NOMO-1 (cell line): ENCODE measurements at regions not wholly inside any gene's neighbourhood (a gene's known extent, or its start where the extent isn't known, plus 50 kb on each side); places are given as distances from the start of the nearest gene placed in this dataset.
A peak's percentile ranks its signal among the peaks of the same experiment; 100 is the strongest.

Experiments
- DNase-seq, 2 experiments: peaks; one replicate each; lab custom pipeline; 2025; ENCODE audit not compliant: unreplicated experiment in 2 of 2; lab: John Stamatoyannopoulos, UW

DNA sequence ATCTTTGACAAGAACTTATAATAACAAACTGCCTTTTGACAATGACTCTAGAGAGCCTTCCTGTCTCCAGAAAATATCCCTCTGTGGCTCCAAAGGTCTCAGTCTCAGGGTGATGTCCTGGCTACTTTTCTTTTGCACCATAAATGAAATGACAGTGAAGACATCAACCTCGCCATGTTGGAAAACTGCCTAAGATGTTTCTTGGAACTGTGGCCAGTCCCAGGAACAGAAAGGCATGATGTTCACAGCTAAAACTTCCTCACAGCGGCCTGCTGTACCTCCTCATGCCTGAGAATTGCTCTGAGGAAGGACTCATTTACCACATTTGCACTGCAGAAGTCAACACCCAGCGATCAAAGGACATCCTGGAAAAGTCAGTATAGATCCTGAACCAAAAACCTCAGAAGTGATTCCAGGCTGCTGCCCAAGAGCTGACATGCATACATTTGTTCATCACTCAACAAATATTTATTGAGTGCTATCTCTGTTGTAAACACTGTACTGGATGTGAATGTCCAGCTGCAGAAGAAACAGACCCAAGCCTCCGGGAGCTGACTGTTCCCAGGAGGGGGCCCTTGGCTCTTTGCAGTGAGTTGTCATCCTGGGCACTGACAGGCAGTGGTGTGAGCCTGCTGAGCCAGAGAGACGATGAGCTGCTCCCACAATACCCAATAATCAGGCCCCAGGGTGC is 64.3 kb upstream of the ACSL3 start:
- no peak for DNase-seq

- peak; percentile 37 to 69 for DNase-seq
Observed at GRCh38 chr2:222797261-222797660, 63.6 kb upstream of the ACSL3 start.

DNA sequence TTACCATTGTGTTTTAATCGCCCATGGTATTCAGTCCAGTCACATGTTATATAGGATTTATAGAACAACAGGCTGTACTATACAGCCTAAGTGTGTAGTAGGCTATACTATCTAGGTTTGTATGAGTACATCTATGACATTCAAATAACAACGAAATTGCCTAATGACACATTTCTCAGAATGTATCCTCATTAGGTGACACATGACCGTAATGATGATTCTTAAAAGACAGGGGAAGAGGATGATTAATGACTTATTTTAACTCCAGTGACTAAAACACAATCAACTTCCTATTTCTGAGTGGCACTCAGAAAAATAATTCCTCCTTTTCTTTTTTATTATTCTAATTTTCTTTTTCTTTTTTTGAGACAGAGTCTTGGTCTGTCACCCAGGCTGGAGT is 63.0 kb upstream of the ACSL3 start:
- DNase-seq, result peak; percentile 4 to 93

DNA sequence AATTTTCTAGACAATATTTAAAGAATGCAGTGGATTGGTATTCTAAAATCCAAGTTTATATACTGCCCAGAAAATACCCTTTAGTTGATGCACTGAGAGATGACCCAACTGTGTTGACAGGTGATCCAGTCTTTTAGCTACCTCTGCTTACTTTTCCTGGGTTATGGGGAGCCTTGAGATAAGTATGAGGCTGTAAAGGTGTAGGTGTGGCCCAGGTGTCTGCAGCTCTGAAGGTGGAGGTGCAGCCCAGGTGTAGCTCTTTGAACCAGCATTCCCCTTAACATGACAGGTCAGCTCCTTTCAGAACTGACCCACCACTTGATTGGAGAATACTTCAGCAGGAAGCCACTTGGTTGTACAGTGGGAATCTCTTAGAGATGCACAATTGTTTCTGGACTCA is 62.3 kb upstream of the ACSL3 start:
- no peak for DNase-seq

GRCh38 chr2:222799262-222799918 is 61.4 kb upstream of the ACSL3 start:
- no peak for DNase-seq

- DNase-seq, result no peak
Observed at GRCh38 chr2:222802514-222803196, 58.2 kb upstream of the ACSL3 start.

GRCh38 chr2:222804351-222804750 is 56.5 kb upstream of the ACSL3 start:
- DNase-seq, result no peak

DNA sequence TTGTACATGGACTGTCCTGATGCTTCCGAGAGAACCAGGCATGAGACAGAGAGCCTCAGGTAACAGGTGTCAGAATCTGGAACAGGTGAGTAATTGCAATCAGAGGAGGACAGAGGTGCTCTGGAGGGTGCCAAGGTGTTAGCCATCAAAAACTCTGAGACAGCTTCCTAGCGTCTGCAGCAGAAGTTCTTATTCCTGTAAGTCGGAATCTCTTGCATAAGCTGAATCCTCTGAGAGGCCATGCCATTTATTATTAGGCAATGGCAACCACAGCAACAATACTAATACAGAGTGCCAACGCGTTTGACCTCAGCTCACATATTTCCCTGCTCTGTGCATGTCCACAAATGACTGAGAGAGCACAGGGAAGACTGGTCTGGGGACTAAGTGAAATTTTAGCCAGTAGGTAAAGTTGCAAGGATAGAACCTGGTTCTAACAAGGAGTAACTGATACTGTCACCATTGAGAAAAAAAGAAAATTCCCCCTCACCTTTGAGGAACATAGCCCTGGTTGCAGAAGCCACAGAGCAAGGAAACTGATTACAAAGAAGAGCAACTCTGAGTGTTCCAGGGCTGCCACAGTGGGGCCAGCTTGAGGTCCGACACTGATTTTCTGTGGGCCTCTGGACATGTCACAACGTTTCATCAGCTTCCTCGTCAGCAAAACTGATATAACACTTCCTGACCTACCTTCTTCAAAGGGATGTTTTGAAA is 55.1 kb upstream of the ACSL3 start:
- peak; percentile 59 to 83 for DNase-seq

- no peak for DNase-seq
Observed at GRCh38 chr2:222806526-222807137, 54.2 kb upstream of the ACSL3 start.

- no peak for DNase-seq
Observed at GRCh38 chr2:222807431-222807830, 53.4 kb upstream of the ACSL3 start.

DNA sequence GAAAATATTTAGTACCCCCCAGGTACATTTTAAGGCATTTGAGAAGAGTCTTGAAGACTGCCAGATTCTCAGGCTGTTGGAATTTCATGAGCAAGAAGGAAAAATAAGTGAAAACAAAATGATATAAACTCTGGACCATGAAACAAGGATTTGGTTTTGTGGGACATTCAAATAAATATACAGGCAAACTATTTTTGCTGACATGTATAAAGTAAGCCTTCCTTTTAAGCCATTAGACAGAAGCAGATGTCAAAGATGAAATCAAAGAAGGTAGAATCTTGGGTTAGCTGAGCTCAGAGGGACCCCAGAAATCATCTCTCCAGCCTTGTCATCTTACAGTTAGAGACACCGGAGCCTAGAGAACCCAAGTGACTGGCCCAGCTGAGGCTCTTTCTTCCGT is 51.3 kb upstream of the ACSL3 start:
- no peak for DNase-seq

DNA sequence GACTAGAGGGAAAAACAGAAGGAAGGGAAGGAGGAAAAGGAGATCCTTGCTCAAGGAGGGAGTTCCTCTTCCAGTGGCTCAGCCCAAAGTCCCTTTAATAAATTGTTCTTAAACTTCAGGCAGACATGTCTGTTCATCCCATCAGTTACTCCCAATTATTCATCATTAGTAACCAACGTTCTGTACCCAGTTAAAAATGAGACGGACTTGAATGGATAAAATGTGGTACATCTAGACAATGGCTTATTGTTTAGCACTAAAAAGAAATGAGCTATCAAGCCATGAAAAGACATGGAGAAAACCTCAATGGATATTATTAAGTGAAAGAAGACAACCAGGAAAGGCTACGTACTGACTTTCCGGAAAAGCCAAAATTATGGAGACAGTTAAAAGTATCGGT is 50.8 kb upstream of the ACSL3 start:
- no peak for DNase-seq
